ENCODE measurements at regions not wholly inside any gene's neighbourhood (a gene's known extent, or its start where the extent isn't known, plus 50 kb on each side); places are given as distances from the start of the nearest gene placed in this dataset.
"Not testable (repeated sequence)": the region's sequence is repeated elsewhere in the genome, so short reads cannot be mapped to it uniquely, and the experiment has no call there.

GRCh38 chr1:228945885-228946284, 210.6 kb downstream of the RHOU start:
- no peak for FAIRE-seq

GRCh38 chr1:228949617-228950016, 214.3 kb downstream of the RHOU start:
- FAIRE-seq, result not testable (repeated sequence)

DNA sequence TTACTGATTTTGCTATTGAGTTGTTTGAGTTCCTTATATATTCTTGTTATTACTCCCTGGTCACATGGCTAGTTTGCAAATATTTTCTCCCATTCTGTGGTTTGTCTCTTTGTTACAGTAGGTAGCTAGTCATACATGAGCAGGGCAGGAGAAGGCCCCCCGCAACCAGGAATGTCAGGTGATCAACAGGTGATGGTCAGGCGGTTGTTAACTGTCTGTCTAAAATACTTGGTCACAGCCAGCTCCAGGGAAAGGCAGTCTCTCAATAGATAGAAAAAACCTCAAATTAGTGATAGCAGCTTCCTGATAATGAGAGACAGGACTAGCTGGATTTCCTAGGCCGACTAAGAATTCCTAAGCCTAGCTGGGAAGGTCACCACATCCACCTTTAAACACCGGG, 217.9 kb downstream of the RHOU start:
- FAIRE-seq, result no peak

- not testable (repeated sequence) for FAIRE-seq
Observed at GRCh38 chr1:228953808-228954207, 218.5 kb downstream of the RHOU start.

GRCh38 chr1:228955691-228956090, 220.4 kb downstream of the RHOU start:
- no peak for FAIRE-seq

DNA sequence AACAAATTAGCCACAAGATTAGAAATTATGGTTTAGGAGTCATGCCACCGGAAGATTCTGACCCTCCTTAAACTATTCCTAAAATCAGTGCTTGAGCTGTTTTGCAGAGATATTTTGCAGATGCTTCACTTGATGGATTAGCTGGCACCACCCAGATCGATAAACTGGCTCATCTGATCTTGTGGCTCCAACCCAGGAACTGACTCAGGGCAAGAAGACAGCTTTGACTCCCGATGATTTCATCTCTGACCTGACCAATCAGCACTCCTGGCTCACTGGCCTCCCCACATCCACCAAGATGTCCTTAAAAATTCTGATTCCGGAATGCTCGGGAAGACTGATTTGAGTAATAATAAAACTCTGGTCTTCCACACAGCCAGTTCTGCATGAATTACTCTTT, 221.6 kb downstream of the RHOU start:
- FAIRE-seq, result no peak

GRCh38 chr1:228957535-228957934, 222.3 kb downstream of the RHOU start:
- no peak for FAIRE-seq

GRCh38 chr1:228958121-228958520, 222.8 kb downstream of the RHOU start:
- no peak for FAIRE-seq

DNA sequence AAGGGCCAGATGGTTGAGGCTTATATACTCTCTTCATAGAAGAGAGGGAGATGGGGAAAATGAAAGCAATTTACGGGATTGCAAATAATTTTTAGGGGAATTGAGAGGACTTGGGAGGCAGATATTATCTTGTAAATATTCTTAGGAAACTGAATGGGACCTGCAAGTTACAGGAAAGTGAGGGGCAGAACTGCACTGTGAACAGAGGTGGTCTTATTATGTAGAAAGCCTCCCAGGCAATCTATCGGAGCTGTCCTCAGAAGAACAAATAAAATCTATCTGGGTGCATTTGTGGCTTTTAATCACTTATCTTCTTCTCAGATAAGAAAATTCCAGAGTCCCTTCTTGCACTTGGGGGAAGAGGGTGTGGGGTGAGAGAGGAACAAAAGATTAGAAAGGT, 223.5 kb downstream of the RHOU start:
- FAIRE-seq, result no peak

- no peak for FAIRE-seq
Observed at GRCh38 chr1:228960705-228961104, 225.4 kb downstream of the RHOU start.

DNA sequence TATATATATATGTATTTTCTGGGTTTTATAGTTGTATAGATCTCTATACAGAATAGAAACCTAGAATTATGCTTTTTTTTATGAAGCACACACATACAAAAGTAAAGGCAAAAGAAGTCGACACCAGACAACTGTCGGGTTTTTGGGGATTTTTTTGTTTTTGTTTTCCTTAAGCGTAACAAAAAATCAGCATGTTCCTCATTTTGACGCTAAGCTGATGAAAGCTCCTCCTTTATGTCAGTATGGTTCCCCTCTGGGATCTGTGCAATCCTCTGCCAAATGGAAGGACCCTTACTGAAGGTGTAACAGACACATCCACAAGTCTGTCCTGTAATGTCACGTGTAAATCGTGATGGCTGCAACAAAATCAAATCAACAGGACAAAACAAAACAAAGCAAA, 226.2 kb downstream of the RHOU start:
- no peak for FAIRE-seq

DNA sequence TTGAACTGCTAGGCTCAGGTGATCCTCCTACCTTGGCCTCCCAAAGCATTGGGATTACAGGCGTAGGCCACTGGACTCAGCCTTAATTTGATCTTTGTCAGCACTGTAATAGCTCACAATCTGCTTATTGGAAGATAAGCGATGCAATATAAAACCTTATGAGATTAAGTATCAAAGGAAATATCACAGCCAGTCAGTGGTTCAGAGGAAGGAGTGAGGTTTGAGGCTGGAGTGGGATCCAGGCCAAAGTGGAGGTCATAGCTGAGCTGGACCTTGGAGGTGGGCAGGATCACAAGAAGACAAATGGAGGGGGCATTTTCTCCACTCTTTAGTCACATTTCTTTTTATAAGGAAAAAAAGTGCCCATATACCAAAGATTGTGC, 228.5 kb downstream of the RHOU start:
- FAIRE-seq, result no peak

- no peak for FAIRE-seq
Observed at GRCh38 chr1:228964178-228965089, 229.2 kb downstream of the RHOU start.

GRCh38 chr1:228968891-228969606, 233.8 kb downstream of the RHOU start:
- FAIRE-seq, result no peak

- FAIRE-seq, result no peak
Observed at GRCh38 chr1:228969953-228970800, 234.9 kb downstream of the RHOU start.

DNA sequence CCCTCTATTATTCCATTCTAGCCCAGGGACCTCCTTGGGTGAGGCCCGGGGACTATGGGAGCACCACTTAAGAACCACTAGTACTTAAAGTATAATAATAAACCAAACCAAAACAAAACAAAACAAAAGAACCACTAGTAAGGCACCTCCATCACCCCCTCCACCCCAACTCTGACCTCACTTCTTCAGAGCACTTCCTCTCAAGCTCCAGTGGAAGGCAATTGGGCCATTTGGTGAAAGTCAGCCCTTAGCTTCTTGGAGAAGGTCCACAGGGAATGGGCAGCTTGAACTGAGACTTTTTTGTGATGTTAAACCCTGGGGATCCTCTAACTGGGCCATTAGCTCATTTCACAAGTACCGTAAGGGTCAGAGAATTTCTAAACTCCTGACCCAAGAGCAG, 237.3 kb downstream of the RHOU start:
- FAIRE-seq, result no peak

DNA sequence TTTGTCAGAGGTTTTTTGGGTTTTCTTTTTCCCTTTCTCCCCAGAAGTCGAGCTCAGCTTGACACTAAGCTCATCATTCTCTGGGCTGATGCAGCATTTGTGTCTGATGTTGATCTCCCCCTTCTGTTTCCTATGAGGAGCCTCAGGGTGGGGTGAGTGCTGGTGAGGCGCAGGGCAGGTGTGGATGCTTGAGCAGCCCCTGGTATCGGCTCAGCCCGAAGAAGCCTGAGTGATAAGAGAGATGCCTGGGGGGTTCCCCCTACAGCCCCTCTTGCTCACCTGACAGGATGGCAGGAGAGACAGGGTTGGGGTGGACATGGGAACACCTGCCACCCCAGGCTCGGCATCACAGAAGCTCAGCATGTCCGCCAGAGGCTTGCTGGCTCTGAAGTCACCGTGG, 239.0 kb downstream of the RHOU start:
- no peak for FAIRE-seq

- no peak for FAIRE-seq
Observed at GRCh38 chr1:228975238-228975907, 240.1 kb downstream of the RHOU start.

GRCh38 chr1:228976316-228976715, 241.0 kb downstream of the RHOU start:
- FAIRE-seq, result no peak

DNA sequence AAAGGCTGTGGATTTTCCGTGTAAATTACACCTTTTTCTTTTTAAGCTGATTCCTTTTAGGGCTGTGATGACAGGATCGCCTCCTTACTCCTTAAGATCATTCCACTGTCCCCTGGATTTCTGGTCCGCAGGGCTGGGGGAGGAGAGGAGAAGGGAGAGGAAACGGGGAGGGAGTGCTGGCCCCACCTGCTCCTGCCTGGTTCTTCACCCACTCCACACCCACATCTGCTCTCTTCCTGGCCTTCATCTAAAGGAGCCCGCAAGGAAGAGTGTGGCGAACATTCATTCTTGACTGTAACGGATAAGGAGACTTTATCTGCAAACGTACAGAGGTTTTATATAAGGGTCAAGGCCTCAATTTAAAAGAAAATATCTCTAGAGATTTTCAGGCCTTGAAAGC, 242.0 kb downstream of the RHOU start:
- FAIRE-seq, result no peak

DNA sequence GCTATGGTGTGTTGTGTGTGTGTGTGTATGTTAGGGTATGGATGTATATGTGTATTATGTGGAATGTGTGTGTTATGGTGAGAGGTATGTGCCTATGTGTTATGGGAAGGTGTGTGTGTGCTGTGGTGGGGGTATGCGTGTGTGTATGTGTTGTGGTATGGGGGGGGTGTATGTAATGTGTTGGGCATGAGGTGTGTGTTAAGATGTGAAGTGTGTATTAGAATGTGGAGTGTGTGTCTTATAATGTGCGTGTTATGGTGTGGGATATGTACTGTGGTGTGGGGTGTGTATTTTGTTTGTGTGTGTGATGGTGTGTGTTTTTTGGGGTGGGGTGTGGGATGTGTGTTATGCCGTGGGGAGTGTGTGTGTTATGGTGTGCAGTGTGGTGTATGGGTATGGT, 242.5 kb downstream of the RHOU start:
- no peak for FAIRE-seq

DNA sequence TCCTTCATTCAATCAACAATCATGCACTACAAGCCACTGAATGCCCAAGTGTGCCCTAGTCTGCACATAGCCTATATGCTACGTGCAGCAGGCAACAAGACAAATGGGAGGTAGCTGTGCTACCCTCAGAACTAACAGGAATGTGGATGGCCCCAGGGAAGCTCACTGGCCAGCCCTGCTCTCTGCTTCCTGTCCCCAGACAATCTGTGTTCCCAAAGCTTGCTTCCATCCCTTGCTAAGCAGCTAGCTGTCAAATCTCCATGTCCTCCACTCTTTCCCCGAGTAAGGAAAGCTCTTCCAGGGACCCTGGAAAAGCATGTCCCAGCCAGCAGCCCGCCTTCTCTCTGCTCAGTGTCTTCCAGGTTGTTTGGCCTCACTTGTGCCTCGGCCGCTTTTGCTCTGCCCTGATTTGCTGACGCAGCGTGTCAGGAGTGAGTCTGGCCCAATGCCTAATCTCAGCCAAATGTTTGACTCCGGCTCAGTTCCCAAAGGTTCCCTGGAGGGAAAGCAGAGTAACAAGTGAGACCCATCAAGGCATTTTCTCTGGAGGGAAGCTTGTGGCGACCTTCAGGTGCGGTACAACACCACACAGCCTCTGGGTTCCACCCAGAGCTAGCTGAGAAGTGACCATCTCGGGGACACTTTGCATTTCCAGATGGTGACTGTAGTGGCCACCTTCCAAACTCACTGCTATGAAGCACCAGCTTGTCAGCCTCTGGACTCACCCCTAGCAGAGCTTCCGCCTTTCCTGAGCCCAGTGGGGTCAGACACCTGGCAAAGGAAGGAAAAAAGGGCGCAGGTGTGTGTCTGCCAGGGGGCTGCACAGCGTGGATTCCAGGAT, 243.4 kb downstream of the RHOU start:
- no peak for FAIRE-seq
